Nephron (organoid): ENCODE measurements at regions not wholly inside any gene's neighbourhood (a gene's known extent, or its start where the extent isn't known, plus 50 kb on each side); places are given as distances from the start of the nearest gene placed in this dataset.

Experiments used
- H3K27ac Mint-ChIP-seq, 3 experiments: 2 replicates each; pipeline ENCODE4 v1.8.0; 2020; ENCODE audit warnings: mixed read lengths in 3 of 3, mild to moderate bottlenecking in 2 of 3, moderate library complexity in 1 of 3
- H3K27me3 Mint-ChIP-seq: 2 replicates; pipeline ENCODE4 v1.8.0; 2021; ENCODE audit warnings: low read depth, mild to moderate bottlenecking, moderate library complexity, mixed read lengths
- H3K36me3 Mint-ChIP-seq: 2 replicates; pipeline ENCODE4 v1.8.0; 2020; ENCODE audit warnings: low read depth, mixed read lengths
- H3K4me1 Mint-ChIP-seq: 2 replicates; pipeline ENCODE4 v1.8.0; 2020; ENCODE audit warnings: mixed read lengths
- H3K4me3 Mint-ChIP-seq, 3 experiments: 2 replicates each; pipeline ENCODE4 v1.8.0; 2020; ENCODE audit warnings: mild to moderate bottlenecking in 3 of 3, mixed read lengths in 3 of 3, moderate library complexity in 2 of 3
- H3K9me3 Mint-ChIP-seq: 2 replicates; pipeline ENCODE4 v1.8.0; 2020; ENCODE audit warnings: mixed read lengths
- CTCF ChIP-seq, 3 experiments: fragments of 200-600 bp; sonication (generic); IDR thresholded peaks; one replicate each; pipeline ENCODE4 v1.5.0; 2021; ENCODE audit warnings: antibody characterized with exemption in 3 of 3; ENCODE audit not compliant: unreplicated experiment in 3 of 3

DNA sequence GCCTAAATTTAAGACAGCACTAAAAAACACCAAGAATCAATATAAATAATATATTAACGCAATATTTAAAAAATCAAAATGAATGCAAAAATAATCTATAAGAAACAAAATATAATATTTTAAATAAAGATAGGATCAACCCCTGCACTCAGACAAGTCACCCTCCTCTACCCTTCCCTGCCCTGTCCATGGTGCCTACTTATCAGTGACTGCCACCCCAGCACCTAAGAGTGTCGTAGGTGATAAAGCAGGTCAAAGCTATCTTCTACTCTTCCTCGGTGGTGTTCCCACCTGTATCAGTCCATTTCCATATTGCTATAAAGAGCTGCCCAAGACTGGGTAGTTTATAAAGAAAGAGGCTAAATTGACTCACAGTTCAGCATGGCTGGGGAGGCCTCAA is 251.9 kb downstream of the STIM2 start:
- no peak overlapping the region for H3K4me3 Mint-ChIP-seq
- H3K9me3 Mint-ChIP-seq: no peaks in the 10 kb centered on the region
- H3K27ac Mint-ChIP-seq: no peak overlapping the region
- peaks cover 6% of the 10 kb centered on the region for H3K4me1 Mint-ChIP-seq
- H3K27me3 Mint-ChIP-seq: peaks cover 15% of the 10 kb centered on the region
- TF ChIP-seq CTCF (IDR thresholded peaks at IDR 0.05; ENCODE audit: unreplicated experiment in 3 of 3): no peak
- no peaks in the 10 kb centered on the region for H3K36me3 Mint-ChIP-seq

GRCh38 chr4:27115221-27115620 is 254.6 kb downstream of the STIM2 start:
- TF ChIP-seq CTCF (IDR thresholded peaks at IDR 0.05; ENCODE audit: unreplicated experiment in 3 of 3): no peak
- no peak overlapping the region for H3K27ac Mint-ChIP-seq

DNA sequence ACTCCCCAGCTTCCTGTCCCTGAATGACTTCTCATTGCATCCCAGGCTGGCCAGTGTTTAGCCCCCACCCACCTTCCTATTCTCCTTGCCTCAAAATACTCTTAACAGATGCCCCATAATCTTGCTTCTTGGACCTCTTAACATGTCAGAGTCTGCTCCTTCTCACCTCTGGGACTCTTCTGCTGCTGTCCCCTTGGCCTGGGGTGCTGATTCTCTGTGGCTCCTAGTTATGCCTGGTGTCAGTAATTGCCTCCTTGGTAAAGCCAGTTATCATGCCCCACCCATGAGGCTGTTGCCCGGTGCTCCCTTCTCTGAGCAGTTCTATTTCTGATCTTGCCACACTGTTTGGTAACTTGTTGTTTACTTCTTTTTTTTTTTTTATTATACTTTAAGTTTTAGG is 256.8 kb downstream of the STIM2 start:
- TF ChIP-seq CTCF (IDR thresholded peaks at IDR 0.05; ENCODE audit: unreplicated experiment in 3 of 3): no peak
- Mint-ChIP-seq H3K27me3 (peaks cover 12% of the 10 kb centered on the region), H3K4me1 (no peaks in the 10 kb centered on the region), H3K36me3 (no peaks in the 10 kb centered on the region), H3K4me3 (no peak overlapping the region), H3K9me3 (no peaks in the 10 kb centered on the region), H3K27ac (no peak overlapping the region)

More at GRCh38 chr4:27115221-27115620, 254.6 kb downstream of the STIM2 start:
- Mint-ChIP-seq H3K9me3 (no peaks in the 10 kb centered on the region), H3K27me3 (peaks cover 12% of the 10 kb centered on the region), H3K36me3 (no peaks in the 10 kb centered on the region), H3K4me1 (no peaks in the 10 kb centered on the region), H3K4me3 (no peak overlapping the region)

GRCh38 chr4:27119239-27119638 is 258.6 kb downstream of the STIM2 start:
- Mint-ChIP-seq H3K4me3 (no peak overlapping the region), H3K27me3 (peaks cover 8% of the 10 kb centered on the region), H3K36me3 (no peaks in the 10 kb centered on the region), H3K4me1 (no peaks in the 10 kb centered on the region), H3K27ac (no peak overlapping the region), H3K9me3 (no peaks in the 10 kb centered on the region)
- no peak for TF ChIP-seq CTCF (IDR thresholded peaks at IDR 0.05; ENCODE audit: unreplicated experiment in 3 of 3)

- TF ChIP-seq CTCF (IDR thresholded peaks at IDR 0.05; ENCODE audit: unreplicated experiment in 3 of 3): no peak
- no peaks in the 10 kb centered on the region for H3K9me3 Mint-ChIP-seq
Measured at GRCh38 chr4:27121830-27122229, 261.2 kb downstream of the STIM2 start.

GRCh38 chr4:27123123-27123768 is 262.6 kb downstream of the STIM2 start:
- peaks cover 10% of the 10 kb centered on the region for H3K27me3 Mint-ChIP-seq
- no peaks in the 10 kb centered on the region for H3K9me3 Mint-ChIP-seq
- no peaks in the 10 kb centered on the region for H3K4me1 Mint-ChIP-seq
- no peak overlapping the region for H3K4me3 Mint-ChIP-seq
- no peaks in the 10 kb centered on the region for H3K36me3 Mint-ChIP-seq
- H3K27ac Mint-ChIP-seq: peak overlapping the region in 1 of 3 experiments; percentile 66
- TF ChIP-seq CTCF (IDR thresholded peaks at IDR 0.05; ENCODE audit: unreplicated experiment in 3 of 3): no peak

More at GRCh38 chr4:27121830-27122229, 261.2 kb downstream of the STIM2 start:
- H3K4me3 Mint-ChIP-seq: no peak overlapping the region
- H3K27me3 Mint-ChIP-seq: peaks cover 10% of the 10 kb centered on the region
- H3K36me3 Mint-ChIP-seq: no peaks in the 10 kb centered on the region
- no peaks in the 10 kb centered on the region for H3K4me1 Mint-ChIP-seq
- H3K27ac Mint-ChIP-seq: no peak overlapping the region
